HG03039 (cell line): ENCODE measurements at regions not wholly inside any gene's neighbourhood (a gene's known extent, or its start where the extent isn't known, plus 50 kb on each side); places are given as distances from the start of the nearest gene placed in this dataset.
"Not testable (repeated sequence)": the region's sequence is repeated elsewhere in the genome, so short reads cannot be mapped to it uniquely, and the experiment has no call there.

Source experiments
- ATAC-seq: cut with Tn5 transposase; IDR thresholded peaks from one replicate; pipeline ENCODE4 v1.9.1; 2021; ENCODE audit warnings: mild to moderate bottlenecking, moderate library complexity; ENCODE audit not compliant: unreplicated experiment

DNA sequence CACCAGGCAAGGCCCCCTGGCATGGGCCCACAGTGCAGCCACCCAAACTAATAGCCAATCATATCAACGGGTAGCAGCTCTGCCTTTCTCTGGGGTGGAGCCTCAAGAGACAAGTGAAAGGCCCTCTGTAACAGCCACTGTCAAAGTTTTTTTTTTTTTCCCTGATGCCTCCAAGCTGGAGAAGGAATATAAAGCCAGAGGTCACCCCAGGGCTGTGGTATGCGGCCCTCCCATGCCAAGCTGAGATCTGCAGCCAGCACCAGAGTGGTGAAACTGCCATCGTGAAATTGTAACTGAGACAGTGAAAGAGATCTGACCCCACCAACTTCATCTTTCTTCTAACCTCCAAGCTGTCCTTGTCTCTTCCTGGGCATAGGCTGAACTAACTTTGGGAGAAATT lies 407.0 kb downstream of the KLHL4 start:
- no peak for ATAC-seq

DNA sequence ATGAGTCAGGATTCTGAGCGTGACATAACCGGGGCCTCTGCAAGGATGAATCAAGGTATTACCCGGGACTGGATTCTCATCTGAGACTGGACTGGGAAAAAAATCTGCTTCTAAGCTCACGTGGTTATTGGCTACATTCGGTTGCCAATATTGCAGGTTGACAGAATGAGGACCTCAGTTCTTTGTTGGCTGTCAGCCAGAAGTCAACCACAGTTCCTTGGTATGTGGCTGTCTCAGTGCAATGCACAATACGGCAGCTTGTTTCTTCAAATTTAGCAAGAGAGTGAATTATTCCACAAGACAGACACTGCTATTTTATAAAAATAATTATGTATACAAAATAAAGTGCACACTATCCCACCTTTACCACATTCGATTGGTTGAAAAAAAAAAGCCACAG lies 424.2 kb downstream of the KLHL4 start:
- ATAC-seq: no peak

DNA sequence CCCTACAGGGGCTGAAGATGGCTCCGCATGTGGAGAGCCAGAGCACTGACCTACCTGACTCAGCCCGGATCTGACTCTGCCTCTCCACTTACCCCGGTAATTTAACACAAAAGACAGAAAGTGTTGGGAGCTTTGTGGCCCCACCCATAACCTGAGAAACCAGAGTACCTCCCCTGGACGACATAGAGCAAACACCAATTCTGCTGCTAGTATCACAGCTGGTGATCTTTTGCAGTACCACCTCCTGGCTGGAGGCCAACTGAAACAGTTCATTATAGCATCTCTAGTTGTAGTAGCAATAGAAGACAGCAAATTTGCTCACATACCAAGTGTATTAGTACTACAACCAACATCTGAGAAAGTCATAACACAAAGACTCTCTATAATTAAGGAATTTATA lies 443.9 kb downstream of the KLHL4 start:
- ATAC-seq: no peak

DNA sequence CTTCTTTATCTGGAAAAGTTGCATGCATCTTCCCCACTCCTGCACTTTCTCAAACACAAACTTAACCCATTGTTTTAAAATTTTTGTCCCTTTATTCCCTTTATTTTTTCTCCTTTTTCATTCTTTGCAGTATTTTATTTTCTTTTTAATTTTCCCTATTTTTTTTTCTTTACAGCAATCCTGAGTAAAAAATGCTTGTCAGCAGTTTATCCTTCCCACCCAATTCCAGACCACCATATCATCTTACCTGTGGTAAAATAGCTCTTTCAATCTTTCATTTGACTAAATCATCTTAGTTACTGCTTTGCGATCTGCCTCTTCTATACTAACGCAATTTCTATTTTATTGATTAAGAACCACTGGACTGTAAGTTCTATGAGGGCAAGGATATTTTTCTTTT lies 450.5 kb downstream of the KLHL4 start:
- ATAC-seq: no peak

DNA sequence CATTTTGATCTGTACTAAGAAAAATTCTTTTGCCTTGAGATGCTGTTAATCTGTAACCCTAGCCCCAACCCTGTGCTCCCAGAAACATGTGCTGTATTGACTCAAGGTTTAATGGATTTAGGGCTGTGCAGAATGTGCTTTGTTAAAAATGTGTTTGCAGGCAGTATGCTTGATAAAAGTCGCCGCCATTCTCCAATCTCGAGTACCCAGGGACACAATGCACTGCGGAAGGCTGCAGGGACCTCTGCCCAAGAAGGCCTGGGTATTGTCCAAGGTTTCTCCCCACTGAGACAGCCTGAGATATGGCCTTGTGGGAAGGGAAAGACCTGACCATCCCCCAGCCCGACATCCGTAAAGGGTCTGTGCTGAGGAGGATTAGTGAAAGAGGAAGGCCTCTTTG lies 454.5 kb downstream of the KLHL4 start:
- ATAC-seq: not testable (repeated sequence)

DNA sequence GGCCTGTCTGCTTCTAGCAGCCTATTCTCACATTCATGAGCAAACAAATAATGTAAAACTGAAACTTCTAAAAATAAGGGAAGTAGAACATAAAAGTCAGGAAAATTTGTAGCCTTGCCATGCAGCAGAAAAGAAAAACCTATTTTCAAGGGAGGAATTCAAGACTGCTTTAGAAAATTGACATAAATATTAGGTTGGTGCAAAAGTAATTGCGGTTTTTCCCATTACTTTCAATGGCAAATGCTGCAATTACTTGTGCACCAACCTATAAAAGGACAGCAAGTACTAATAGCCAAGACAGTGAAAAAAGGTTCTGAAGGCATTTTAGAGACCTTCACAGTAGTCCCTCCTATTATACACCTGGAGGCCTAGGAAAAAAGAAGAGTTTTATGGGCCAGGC lies 457.8 kb downstream of the KLHL4 start:
- no peak for ATAC-seq

DNA sequence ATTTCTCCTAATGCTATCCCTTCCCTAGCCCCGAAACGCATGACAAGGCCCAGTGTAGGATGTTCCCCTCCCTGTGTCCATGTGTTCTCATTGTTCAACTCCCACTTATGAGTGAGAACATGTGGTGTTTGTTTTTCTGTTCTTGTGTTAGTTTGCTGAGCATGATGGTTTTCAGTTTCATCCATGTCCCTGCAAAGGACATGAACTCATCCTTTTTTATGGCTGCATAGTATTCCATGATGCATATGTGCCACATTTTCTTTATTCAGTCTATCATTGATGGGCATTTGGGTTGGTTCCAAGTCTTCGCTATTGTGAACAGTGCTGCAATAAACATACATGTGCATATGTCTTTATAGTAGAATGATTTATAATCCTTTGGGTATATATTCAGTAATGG lies 490.3 kb downstream of the KLHL4 start:
- not testable (repeated sequence) for ATAC-seq

DNA sequence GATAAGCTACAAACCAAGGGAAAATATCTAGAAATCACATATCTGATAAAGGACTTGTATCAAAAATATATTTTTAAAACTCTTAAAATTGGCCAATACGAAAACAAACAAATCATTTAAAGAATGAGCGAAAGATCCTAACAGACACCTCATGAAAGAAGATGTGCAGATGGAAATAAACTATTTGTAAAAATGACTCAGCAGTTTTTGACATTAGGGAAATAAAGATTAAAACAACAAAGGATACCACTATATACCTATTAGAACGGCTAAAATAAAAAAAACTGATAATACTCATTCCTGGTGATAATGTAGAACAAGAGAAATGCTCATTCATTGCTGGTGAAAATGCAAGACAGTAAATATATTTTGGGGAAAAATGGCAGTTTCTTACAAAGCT lies 506.4 kb downstream of the KLHL4 start:
- ATAC-seq: no peak

DNA sequence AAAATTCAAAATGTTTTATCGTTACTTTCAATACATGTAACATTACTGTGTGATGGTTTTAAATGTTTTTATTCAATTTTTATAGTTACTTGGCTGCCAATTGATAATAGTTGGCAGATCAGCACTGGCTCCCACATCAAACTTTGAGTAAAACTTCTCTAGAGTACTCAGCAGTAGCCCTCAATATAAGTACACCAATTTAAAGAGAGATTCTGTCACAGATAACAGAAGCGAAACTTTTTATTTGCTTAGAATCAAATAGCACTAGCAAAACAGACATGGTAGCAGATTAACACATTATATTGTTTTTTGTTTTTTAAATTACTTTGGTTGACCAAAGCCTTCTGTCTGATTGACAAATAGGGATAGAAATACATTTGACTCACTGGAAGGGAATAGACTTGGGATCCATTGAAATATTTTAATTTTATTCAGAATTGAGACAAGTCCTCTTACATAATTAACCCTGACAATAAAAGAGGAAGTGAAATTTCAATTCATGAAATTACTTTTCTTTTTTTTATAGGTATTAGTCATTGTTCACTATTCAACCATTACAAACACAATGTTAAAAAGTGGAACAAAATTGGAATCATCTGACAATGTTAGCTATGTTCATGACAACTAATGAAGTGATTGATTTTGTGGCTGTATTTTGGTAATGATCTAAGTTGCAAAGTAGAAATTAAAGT lies 554.9 kb downstream of the KLHL4 start:
- ATAC-seq: no peak

DNA sequence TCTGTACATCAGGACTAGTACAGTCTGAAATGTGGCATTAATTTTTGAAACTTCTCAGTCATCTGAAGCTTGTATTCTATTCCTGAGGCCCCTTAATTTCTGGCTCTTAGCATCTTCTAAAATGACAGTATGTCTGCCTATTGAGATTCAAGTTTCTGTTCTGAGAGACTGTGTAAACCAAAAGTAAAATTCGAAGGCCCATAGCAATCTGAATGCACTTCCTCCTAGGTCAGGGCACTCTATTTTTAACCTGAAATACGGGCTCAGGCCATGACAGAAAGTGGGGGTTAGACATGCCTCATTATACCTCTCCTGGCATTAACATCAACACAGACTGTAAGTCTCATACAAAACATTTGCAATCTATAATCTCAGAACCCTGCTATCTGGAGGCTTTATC lies 584.4 kb downstream of the KLHL4 start:
- no peak for ATAC-seq

DNA sequence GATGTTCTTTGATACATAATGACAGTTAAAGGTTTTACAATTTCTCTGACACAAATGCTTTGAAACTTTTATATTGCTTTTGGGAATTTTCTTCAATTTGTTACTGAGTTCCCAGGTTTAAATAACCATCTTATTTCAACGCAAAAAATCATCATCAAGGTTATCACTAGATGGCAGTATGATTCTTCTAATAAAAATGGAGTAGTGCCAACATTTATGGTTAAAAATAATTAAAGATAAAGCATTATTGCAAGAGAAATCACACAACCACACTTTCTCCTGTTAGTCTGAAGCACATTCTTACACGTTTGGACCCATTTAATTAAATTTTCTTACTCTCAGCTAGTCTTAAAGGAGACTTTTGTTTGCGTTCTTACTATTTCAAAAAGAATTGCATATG lies 611.3 kb upstream of the CPXCR1 start:
- ATAC-seq: no peak

DNA sequence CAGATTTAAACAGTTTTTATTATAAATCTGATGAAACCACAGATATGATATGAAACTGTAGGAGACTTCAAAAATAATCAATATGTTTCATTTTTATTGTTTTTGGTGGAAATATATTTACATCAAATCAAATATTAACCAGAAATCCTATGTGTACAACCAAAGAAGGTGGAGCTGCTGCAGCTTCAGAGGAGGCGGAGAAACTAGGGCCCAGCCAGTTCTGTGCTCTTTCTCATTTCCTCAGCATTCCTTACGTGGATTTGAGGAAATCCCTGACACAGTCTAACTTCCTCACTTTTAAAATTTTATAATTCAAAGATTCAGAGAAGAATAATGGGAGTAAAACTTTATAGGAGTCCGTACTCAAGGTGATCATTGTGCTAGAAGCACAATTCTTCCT lies 610.7 kb upstream of the CPXCR1 start:
- no peak for ATAC-seq

DNA sequence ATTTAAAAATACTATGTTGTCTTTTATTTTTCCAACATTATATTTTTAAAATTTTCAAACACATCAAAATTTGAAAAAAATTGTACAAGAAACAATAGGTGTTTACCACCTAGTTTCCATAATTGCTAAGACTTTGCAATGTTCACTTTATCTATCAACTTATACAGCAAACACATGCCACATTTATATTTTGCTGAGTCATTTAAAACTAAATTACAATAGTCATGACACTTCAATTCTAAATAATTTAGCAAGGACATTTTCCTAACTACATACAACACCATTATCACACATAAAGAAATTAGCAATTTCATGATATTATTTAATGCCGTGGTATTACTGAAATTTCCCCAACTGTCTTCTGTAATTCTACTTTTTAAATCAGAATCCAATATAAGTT lies 600.4 kb upstream of the CPXCR1 start:
- no peak for ATAC-seq

DNA sequence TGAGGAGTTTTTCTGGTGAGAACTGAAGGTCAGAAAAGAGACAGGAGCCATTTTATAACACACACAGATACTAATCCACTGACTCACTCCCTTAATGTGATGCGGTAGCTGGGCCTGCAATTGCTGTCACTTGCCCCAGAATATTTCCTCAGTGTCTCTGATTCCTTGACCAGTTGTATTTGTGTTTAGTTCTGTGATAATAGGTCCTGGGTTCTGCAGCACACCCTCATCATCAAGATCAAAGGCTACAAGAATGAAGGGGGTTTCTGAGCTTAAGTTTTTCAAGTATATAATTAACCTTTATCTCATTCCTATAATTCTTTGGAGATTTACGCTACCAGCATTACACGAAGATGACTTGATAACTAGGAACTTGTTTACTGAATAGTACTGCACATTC lies 576.5 kb upstream of the CPXCR1 start:
- no peak for ATAC-seq

DNA sequence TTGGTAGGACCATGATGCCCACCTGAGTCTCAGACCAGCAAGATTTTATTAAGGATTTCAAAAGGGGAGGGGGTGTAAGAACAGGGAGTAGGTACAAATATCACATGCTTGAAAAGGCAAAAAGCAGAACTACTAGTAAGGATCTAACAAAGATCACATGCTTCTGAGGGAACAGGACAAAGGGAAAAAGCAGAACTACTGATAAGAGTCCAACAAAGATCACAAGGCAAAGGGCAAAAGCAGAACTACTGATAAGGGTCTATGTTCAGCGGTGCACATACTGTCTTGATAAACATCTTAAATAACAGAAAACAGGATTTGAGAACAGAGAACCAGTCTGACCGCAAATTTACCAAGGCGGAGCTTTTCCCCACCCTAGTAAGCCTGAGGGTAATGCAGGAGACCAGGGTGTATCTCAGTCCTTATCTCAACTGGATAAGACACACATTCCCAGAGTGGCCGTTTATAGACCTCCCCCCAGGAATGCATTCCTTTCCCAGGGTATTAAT lies 573.0 kb upstream of the CPXCR1 start:
- not testable (repeated sequence) for ATAC-seq

DNA sequence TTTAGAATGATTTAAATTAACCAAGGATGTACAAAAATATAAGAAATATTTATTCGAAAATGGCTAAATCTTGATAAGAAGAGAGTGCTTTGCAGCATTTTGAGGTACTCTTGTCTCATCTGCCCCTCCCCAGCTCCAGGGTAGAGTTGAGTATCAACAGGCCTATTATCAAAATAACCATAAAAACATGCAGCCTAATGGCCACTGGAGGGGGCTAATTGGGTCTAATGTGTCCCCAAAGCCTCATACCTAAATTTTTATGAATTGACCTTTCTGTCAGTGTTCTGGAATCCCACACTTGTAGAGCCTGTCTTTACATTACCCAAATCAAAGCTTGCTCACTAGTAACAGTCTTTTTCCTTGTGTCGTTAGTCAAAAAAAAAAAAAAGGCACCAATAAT lies 544.9 kb upstream of the CPXCR1 start:
- no peak for ATAC-seq

DNA sequence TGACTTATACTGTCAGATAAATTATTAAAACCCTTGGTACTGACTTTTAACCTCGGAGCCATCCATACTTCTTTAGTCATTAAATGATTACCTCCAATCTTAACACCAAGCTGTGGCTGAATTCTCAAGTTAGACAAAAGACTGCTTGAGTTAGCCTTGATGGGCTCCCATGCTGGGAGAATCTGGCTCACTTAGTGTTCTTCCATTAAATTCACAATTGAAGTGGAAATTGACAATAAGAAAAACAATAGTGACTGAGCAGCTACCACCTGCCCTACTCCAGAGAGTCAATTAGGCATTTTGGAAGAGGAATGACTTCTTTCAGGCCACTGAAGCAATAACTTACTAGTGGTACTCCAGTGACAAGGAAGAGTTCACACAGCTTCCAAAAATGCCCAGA lies 503.0 kb upstream of the CPXCR1 start:
- ATAC-seq: no peak

DNA sequence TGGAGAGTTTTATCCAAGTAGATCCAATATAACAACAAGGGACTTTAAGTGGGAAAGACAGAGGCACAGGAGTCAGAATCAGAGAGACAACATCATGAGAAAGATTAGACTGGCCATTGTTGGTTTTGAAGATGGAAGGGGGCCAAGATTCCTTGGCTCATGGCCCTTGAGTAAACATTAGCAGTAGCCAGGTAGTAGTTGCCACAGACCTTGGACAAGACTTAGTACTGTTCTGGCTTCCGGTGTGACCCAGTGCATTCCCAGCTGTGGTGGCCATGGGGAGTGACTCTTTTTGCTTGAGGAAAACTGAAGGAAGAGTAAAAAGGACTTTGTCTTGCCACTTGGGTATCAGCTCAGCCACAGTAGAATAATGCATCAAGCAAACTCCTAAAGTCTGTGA lies 462.2 kb upstream of the CPXCR1 start:
- no peak for ATAC-seq

DNA sequence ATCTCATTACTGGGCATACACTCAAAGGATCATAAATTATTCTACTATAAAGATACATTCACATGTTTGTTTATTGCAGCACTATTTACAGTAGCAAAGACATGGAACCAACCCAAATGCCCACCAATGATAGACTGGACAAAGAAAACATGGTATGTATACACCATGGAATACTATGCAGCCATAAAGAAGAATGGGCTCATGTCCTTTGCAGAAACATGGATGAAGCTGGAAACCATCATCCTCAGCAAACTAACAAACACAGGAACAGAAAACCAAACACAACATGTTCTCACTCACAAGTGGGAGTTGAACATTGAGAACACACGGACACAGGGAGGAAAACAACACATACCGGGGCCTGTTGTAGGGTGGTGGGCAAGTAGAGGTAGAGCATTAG lies 433.1 kb upstream of the CPXCR1 start:
- not testable (repeated sequence) for ATAC-seq

DNA sequence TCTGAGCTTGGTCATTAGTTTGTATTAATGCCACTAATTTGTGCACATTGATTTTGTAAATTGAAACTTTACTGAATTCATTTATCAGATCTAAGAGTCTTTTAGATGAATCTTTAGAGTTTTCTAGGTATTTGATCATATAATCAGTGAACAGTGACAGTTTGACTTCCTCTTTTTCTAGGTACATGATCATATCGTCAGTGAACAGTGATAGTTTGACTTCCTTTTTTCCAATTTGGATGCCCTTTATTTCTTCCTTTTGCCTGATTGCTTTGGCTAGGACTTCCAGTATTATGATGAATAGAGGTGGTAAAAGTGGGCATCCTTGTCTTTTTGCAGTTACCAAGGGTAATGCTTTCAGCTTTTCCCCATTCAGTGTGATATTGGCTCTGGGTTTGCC lies 421.4 kb upstream of the CPXCR1 start:
- no peak for ATAC-seq

DNA sequence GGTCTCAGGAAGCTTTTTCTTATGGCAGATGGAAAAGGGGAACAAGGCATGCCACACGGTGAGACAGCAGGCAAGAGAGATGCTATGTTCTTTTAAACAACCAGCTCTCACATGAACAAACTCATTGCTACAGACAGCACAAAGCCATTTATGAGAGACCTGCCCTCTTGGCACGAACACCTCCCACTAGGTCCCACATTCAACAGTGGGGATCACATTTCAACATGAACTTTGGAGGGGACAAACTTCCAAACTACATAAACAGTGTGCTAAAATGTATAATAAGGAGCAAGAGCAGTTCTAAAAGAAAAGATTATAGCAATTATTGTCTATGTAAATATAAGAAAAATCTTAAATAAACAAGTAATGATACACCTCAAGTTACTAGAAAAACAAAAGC lies 391.8 kb upstream of the CPXCR1 start:
- no peak for ATAC-seq

DNA sequence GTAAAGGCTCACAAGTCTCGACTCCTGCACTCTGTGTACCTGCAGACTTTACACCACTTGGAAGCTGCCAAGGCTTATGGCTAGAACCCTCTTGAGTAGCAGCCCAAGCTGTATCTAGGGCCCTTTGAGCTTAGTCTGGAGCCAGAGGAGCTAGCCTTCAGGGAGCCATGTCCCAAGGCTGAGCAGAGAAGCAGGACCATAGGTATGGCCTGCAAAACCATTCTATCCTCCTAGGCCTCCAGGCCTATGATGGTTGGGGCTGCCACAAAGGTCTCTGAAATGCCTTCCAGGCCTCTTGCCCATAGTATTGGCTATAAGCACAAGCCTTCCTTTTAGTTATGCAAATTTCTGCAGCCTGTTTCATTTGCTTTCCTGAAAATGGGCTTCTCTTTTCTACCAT lies 380.7 kb upstream of the CPXCR1 start:
- no peak for ATAC-seq

DNA sequence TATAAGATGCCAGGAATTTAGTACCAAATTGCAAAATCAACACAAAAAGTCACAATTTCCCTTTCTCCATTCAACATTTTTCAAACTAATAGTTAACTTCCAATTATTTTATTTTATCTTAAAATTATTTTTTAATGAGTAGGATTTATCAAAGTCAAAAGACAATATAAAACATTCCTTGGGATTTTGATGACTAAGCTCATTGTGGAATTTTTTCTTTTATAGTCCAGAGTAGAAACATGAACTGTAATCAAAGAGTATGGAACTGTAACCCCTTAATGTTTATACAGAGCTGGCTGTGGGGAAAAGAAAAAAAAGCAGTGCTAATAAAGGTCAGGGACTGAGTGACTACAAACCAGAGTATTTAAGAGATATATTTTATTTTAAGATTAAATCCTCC lies 368.6 kb upstream of the CPXCR1 start:
- ATAC-seq: no peak
